ENCODE measurements at regions not wholly inside any gene's neighbourhood (a gene's known extent, or its start where the extent isn't known, plus 50 kb on each side); places are given as distances from the start of the nearest gene placed in this dataset.

DNA sequence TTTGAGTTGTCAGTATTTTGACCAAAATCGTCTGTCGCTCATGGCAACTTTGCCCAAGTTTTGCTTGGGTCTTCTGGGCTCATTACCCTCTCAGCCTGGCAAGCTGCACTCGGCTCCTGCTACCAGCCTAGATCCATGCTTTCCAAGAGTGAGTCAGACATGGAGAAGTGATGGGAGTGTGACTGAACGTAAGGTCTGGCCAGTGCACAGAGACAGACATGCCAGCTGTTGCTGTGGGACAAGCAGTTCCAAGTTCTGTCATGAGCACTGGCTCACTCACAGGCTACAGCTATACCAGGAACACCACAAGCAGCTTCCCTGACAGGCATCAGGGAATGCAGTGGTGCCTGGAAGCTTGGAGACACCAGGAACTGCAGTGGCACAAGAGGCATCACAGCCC is 338.9 kb downstream of the KDM5D start:
- ChIA-PET CTCF (no interaction called here), POLR2A (no interaction called here)
- no peaks in the 10 kb centered on the region for H3K4me1 Mint-ChIP-seq
- no peaks in the 10 kb centered on the region for H3K9me3 ChIP-seq (ENCODE audit: control extremely low read depth in 1 of 3, control insufficient read depth in 2 of 3, insufficient read depth in 1 of 3, low read length in 2 of 3)
- no peak for ATAC-seq (ENCODE audit: low read depth)
- H3K79me2 ChIP-seq (ENCODE audit: control insufficient read depth, insufficient read depth, low read length): no peaks in the 10 kb centered on the region
- no peak overlapping the region for H3K27ac ChIP-seq (ENCODE audit: low read length in 2 of 2)
- no peaks in the 10 kb centered on the region for H3K9me3 Mint-ChIP-seq (ENCODE audit: insufficient read depth)
- no peaks in the 10 kb centered on the region for H3K27me3 Mint-ChIP-seq
- H3K4me3 ChIP-seq (ENCODE audit: control extremely low read depth in 1 of 5, extremely low read depth in 1 of 5, insufficient read depth in 1 of 5, low read depth in 2 of 5, low read length in 4 of 5): no peak overlapping the region
- H3K27me3 ChIP-seq (replicated peaks in 1 of 4; ENCODE audit: control extremely low read depth in 1 of 4, control insufficient read depth in 3 of 4, insufficient read depth in 4 of 4, low read length in 3 of 4): no peaks in the 10 kb centered on the region
- TF ChIP-seq EZH2 (IDR thresholded peaks at IDR 0.05; ENCODE audit: borderline replicate concordance, insufficient read depth, low read depth, low read length, poor library complexity, severe bottlenecking) (no peak), CTCF (IDR thresholded peaks at IDR 0.05) (no peak)
- DNase-seq: no peak
- H3K27ac Mint-ChIP-seq: no peak overlapping the region
- WGBS (ENCODE audit: insufficient coverage): no CpG with 5 or more reads among the region's 4 CpGs
- no peaks in the 10 kb centered on the region for H3K36me3 ChIP-seq (replicated peaks in 1 of 2; ENCODE audit: control extremely low read depth in 1 of 2, control insufficient read depth in 1 of 2, extremely low read depth in 1 of 2, insufficient read depth in 2 of 2, low read length in 1 of 2)
- H3K9ac ChIP-seq (ENCODE audit: low read length): no peak overlapping the region
- H3K4me3 Mint-ChIP-seq: no peak overlapping the region
- H3K4me2 ChIP-seq (replicated peaks; ENCODE audit: low read depth, low read length, poor library complexity, severe bottlenecking): no peak overlapping the region
- no peaks in the 10 kb centered on the region for H4K20me1 ChIP-seq (ENCODE audit: control insufficient read depth, insufficient read depth, low read length, poor library complexity, severe bottlenecking)
- H2AFZ ChIP-seq (ENCODE audit: insufficient read depth, low read depth, low read length, poor library complexity, severe bottlenecking): no peak overlapping the region
- H3K4me1 ChIP-seq (ENCODE audit: control insufficient read depth in 2 of 2, insufficient read depth in 2 of 2, low read length in 2 of 2): no peaks in the 10 kb centered on the region
- intact Hi-C loops (cut with micrococcal nuclease): no loop called here

DNA sequence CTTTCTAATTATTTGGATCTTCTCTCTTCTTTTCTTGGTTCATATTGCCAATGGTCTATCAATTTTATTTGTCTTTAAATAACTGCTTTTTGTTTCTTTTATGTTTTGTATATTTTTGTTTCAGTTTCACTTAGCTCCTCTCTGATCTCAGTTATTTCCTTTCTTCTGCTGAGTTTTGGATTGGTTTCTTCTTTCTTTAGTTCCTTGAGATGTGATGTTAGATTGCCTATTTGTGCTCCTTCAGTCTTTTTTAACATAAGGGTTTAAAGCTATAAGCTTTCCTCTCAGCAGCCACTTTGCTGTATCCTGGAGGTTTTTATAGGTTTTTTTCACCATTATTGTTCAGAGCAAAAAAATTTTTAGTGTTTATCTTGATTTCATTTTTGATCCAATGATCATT is 351.6 kb downstream of the KDM5D start:
- H4K20me1 ChIP-seq (ENCODE audit: control insufficient read depth, insufficient read depth, low read length, poor library complexity, severe bottlenecking): no peaks in the 10 kb centered on the region
- H3K27me3 Mint-ChIP-seq: no peaks in the 10 kb centered on the region
- no peak overlapping the region for H3K27ac Mint-ChIP-seq
- POLR2A ChIA-PET: no interaction called here
- H3K4me1 ChIP-seq (ENCODE audit: control insufficient read depth in 2 of 2, insufficient read depth in 2 of 2, low read length in 2 of 2): no peaks in the 10 kb centered on the region
- DNase-seq (no peak), ATAC-seq (ENCODE audit: low read depth) (no peak)
- H3K4me3 Mint-ChIP-seq: no peak overlapping the region
- CTCF ChIA-PET: no interaction called here
- intact Hi-C loops (cut with micrococcal nuclease): no loop called here
- no peak overlapping the region for H3K4me3 ChIP-seq (ENCODE audit: control extremely low read depth in 1 of 5, extremely low read depth in 1 of 5, insufficient read depth in 1 of 5, low read depth in 2 of 5, low read length in 4 of 5)
- no peak overlapping the region for H3K4me2 ChIP-seq (replicated peaks; ENCODE audit: low read depth, low read length, poor library complexity, severe bottlenecking)
- H3K9me3 ChIP-seq (ENCODE audit: control extremely low read depth in 1 of 3, control insufficient read depth in 2 of 3, insufficient read depth in 1 of 3, low read length in 2 of 3): no peaks in the 10 kb centered on the region
- no peaks in the 10 kb centered on the region for H3K27me3 ChIP-seq (replicated peaks in 1 of 4; ENCODE audit: control extremely low read depth in 1 of 4, control insufficient read depth in 3 of 4, insufficient read depth in 4 of 4, low read length in 3 of 4)
- no peak overlapping the region for H2AFZ ChIP-seq (ENCODE audit: insufficient read depth, low read depth, low read length, poor library complexity, severe bottlenecking)
- H3K9ac ChIP-seq (ENCODE audit: low read length): no peak overlapping the region
- TF ChIP-seq CTCF (IDR thresholded peaks at IDR 0.05) (no peak), EZH2 (IDR thresholded peaks at IDR 0.05; ENCODE audit: borderline replicate concordance, insufficient read depth, low read depth, low read length, poor library complexity, severe bottlenecking) (no peak)
- H3K4me1 Mint-ChIP-seq: no peaks in the 10 kb centered on the region
- H3K36me3 ChIP-seq (replicated peaks in 1 of 2; ENCODE audit: control extremely low read depth in 1 of 2, control insufficient read depth in 1 of 2, extremely low read depth in 1 of 2, insufficient read depth in 2 of 2, low read length in 1 of 2): no peaks in the 10 kb centered on the region
- no peaks in the 10 kb centered on the region for H3K79me2 ChIP-seq (ENCODE audit: control insufficient read depth, insufficient read depth, low read length)
- no peaks in the 10 kb centered on the region for H3K9me3 Mint-ChIP-seq (ENCODE audit: insufficient read depth)
- no peak overlapping the region for H3K27ac ChIP-seq (ENCODE audit: low read length in 2 of 2)
